Mammary epithelial cell (primary cell): ENCODE measurements at regions not wholly inside any gene's neighbourhood (a gene's known extent, or its start where the extent isn't known, plus 50 kb on each side); places are given as distances from the start of the nearest gene placed in this dataset.

Experiments used
- EZH2 ChIP-seq: IDR thresholded peaks from 2 replicates; pipeline ENCODE4 v1.6.1; 2012; ENCODE audit warnings: low read length, inconsistent platforms, borderline replicate concordance
- TF ChIP-seq, protein P1 (sequence below), 2 donors: IDR thresholded peaks in 1 of 2; conservative IDR thresholded peaks in 1 of 2; 2 replicates each; pipeline ENCODE4 v1.5.1; 2011 to 2012; ENCODE audit warnings: inconsistent platforms in 2 of 2, low read length in 2 of 2, mild to moderate bottlenecking in 2 of 2, control low read depth in 1 of 2, low read depth in 1 of 2; ENCODE audit not compliant: insufficient read depth in 1 of 2; ENCODE audit errors: extremely low read depth in 1 of 2

GRCh38 chr5:98631311-98632054 is 142.0 kb upstream of the RGMB start:
- TF ChIP-seq, protein P1, sequence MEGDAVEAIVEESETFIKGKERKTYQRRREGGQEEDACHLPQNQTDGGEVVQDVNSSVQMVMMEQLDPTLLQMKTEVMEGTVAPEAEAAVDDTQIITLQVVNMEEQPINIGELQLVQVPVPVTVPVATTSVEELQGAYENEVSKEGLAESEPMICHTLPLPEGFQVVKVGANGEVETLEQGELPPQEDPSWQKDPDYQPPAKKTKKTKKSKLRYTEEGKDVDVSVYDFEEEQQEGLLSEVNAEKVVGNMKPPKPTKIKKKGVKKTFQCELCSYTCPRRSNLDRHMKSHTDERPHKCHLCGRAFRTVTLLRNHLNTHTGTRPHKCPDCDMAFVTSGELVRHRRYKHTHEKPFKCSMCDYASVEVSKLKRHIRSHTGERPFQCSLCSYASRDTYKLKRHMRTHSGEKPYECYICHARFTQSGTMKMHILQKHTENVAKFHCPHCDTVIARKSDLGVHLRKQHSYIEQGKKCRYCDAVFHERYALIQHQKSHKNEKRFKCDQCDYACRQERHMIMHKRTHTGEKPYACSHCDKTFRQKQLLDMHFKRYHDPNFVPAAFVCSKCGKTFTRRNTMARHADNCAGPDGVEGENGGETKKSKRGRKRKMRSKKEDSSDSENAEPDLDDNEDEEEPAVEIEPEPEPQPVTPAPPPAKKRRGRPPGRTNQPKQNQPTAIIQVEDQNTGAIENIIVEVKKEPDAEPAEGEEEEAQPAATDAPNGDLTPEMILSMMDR (conservative IDR thresholded peaks at IDR 0.05 in 1 of 2, IDR thresholded peaks at IDR 0.05 in 1 of 2; ENCODE audit: extremely low read depth in 1 of 2, insufficient read depth in 1 of 2, low read depth in 1 of 2, low read length in 2 of 2) = no peak
- TF ChIP-seq EZH2 = no peak
